Kidney epithelial cell (primary cell): ENCODE measurements at regions not wholly inside any gene's neighbourhood (a gene's known extent, or its start where the extent isn't known, plus 50 kb on each side); places are given as distances from the start of the nearest gene placed in this dataset.

Source experiments
- DNase-seq: peaks from one replicate; pipeline ENCODE4 v3.0.0-alpha.2; 2010; ENCODE audit warnings: low read depth
- H3K27me3 ChIP-seq: 2 replicates; pipeline ENCODE4 v1.6.0; 2011; ENCODE audit warnings: low read length; ENCODE audit not compliant: control insufficient read depth, insufficient read depth
- H3K36me3 ChIP-seq: 2 replicates; pipeline ENCODE4 v1.5.1; 2011; ENCODE audit warnings: low read length; ENCODE audit not compliant: control insufficient read depth, insufficient read depth
- H3K4me3 ChIP-seq: 2 replicates; pipeline ENCODE4 v1.5.1; 2011; ENCODE audit warnings: low read depth, mild to moderate bottlenecking, control low read depth, low read length
- TF ChIP-seq, protein P1 (sequence below): IDR thresholded peaks from 2 replicates; pipeline ENCODE4 v1.5.1; 2011; ENCODE audit warnings: mild to moderate bottlenecking, moderate library complexity, low read length, control low read depth, inconsistent platforms; ENCODE audit not compliant: insufficient read depth, poor library complexity, severe bottlenecking

DNA sequence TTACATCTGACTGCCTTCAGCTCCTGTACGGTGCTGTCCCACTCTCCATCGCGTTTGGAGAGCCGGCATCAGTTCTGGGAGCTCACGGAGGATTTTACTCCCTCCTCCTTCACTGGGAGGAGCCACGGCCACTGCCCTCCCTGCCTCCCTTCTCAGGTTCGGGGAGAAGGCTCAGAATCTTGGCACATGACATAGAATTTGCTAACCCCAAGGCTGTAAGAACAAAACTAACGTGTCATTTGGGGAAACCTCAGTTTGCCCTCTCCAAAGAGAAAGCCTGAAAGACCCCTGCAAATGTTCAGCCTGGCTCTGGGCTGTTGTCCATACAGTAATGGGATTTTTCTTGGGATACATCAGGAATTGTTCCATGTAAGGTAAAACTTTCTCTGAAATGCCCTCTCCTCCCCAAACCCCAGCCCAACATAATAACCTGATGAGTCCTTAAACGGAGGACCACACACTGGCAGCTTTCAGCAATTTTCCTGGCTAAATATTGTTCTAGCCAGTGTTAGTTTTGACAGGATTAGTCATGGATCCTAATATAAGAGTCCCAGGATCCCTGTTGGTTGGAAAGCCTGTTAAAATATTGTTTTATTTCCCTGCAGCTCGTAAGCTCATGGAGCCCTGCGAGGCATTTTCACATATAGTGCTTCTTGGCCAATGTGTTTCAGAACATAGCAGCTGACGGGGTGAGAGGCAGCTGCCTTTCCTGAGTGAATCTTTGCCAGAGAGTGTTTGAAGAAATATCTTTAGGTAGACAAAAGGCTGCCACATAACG, 98.8 kb downstream of the RHOU start:
- Histone ChIP-seq H3K36me3 (no peaks in the 10 kb centered on the region), H3K4me3 (no peak overlapping the region), H3K27me3 (no peaks in the 10 kb centered on the region)
- DNase-seq = no peak
- TF ChIP-seq, protein P1, sequence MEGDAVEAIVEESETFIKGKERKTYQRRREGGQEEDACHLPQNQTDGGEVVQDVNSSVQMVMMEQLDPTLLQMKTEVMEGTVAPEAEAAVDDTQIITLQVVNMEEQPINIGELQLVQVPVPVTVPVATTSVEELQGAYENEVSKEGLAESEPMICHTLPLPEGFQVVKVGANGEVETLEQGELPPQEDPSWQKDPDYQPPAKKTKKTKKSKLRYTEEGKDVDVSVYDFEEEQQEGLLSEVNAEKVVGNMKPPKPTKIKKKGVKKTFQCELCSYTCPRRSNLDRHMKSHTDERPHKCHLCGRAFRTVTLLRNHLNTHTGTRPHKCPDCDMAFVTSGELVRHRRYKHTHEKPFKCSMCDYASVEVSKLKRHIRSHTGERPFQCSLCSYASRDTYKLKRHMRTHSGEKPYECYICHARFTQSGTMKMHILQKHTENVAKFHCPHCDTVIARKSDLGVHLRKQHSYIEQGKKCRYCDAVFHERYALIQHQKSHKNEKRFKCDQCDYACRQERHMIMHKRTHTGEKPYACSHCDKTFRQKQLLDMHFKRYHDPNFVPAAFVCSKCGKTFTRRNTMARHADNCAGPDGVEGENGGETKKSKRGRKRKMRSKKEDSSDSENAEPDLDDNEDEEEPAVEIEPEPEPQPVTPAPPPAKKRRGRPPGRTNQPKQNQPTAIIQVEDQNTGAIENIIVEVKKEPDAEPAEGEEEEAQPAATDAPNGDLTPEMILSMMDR = no peak

DNA sequence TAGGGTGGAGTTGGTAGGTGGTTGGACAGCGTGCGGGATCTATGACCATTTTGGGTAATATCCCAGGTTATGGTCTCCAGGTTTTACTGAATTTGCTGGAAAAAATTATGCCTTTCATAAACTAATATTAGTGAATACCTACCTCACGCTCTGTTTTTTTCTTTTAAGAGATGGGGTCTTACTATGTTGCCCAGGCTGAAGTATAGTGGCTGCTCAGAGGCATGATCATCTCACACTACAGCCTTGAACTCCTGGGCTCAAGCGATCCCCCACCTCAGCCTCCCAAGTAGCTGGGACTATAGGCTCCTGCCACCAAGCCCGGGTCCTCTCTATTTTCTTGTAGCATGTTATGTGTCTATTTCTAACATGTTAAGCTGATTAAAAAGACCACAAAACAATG, 100.2 kb downstream of the RHOU start:
- TF ChIP-seq, protein P1 = no peak
- Histone ChIP-seq H3K36me3 (no peaks in the 10 kb centered on the region), H3K4me3 (no peak overlapping the region), H3K27me3 (no peaks in the 10 kb centered on the region)
- no peak for DNase-seq

DNA sequence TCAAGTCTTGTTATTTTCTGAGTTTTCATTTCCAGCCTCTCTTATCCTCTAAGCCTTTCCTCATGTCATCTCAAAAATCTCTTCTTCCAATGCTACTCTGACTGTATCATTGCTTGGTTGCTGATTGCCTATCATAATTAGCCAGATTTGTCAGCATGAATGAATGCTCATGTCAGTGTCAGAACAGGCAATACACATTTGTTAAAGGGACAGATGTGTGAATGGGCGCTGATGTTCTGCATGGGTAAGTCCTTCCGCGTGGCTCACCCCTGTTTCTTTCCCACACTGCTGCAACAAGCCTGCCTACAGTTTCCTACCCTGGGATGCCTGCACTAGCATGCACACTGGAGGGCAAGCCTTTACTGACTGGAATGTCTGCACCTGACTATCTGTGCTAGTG, 100.6 kb downstream of the RHOU start:
- DNase-seq = no peak
- Histone ChIP-seq H3K27me3 (no peaks in the 10 kb centered on the region), H3K36me3 (no peaks in the 10 kb centered on the region), H3K4me3 (no peak overlapping the region)
- TF ChIP-seq, protein P1 = no peak

DNA sequence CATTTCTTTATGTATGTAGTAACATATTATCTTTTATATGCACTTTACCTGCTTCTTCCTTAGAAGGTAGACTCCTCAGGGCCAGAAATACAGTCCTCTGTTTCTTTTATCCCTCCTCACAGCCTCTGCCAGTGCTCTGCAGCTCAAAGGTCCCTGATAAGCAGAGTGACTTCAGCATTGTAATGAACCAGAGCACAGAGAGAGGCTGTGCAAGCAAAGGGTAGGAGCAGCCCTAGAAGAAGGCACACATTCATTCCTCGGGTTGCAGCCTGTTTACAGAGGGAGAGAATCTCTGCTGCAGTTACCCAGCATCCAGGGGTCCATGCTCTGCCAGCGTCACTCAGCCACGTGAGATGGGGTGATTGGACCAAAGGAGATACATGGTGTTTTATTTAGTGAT, 101.1 kb downstream of the RHOU start:
- no peaks in the 10 kb centered on the region for H3K36me3 ChIP-seq
- DNase-seq = no peak
- H3K4me3 ChIP-seq = no peak overlapping the region
- H3K27me3 ChIP-seq = no peaks in the 10 kb centered on the region
- TF ChIP-seq, protein P1 = no peak

DNA sequence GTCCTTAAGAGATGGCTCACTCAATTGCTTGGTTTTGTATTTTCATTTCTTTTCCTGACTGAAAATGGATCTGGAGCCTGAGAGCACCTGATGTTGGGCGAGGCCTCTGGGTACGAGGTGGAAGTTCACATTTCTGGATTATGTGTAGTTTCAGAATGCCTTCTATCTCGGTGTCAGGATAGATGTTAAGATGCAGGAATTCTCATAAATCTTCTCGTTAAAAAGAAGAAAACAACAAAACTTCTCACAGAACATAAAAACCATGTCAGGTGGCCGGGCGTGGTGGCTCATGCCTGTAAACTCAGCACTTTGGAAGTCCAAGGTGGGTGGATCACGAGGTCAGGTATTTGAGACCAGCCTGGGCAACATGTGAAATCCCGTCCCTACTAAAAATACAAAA, 101.8 kb downstream of the RHOU start:
- H3K36me3 ChIP-seq = no peaks in the 10 kb centered on the region
- DNase-seq = no peak
- no peak overlapping the region for H3K4me3 ChIP-seq
- no peaks in the 10 kb centered on the region for H3K27me3 ChIP-seq
- TF ChIP-seq, protein P1 = no peak
